ENCODE measurements at regions not wholly inside any gene's neighbourhood (a gene's known extent, or its start where the extent isn't known, plus 50 kb on each side); places are given as distances from the start of the nearest gene placed in this dataset.

DNA sequence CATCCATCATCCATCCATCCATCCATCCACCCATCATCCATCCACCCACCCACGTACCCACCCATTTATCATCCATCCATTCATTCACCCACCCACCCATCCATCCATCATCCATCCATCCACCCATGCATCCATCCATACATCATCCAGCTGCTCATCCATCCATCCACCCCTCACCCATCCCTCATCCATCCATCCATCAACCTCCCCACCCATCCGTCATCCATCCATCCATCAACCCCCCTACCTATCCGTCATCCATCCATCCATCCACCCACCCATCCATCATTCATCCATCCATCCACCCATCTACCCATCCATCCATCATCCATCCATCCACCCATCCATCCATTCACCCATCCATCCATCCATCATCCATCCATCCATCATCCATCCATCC is 306.2 kb upstream of the SFSWAP start:
- TF ChIP-seq, protein P1, sequence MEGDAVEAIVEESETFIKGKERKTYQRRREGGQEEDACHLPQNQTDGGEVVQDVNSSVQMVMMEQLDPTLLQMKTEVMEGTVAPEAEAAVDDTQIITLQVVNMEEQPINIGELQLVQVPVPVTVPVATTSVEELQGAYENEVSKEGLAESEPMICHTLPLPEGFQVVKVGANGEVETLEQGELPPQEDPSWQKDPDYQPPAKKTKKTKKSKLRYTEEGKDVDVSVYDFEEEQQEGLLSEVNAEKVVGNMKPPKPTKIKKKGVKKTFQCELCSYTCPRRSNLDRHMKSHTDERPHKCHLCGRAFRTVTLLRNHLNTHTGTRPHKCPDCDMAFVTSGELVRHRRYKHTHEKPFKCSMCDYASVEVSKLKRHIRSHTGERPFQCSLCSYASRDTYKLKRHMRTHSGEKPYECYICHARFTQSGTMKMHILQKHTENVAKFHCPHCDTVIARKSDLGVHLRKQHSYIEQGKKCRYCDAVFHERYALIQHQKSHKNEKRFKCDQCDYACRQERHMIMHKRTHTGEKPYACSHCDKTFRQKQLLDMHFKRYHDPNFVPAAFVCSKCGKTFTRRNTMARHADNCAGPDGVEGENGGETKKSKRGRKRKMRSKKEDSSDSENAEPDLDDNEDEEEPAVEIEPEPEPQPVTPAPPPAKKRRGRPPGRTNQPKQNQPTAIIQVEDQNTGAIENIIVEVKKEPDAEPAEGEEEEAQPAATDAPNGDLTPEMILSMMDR (IDR thresholded peaks at IDR 0.05) = no peak
- no peak for TF ChIP-seq POLR2A (IDR thresholded peaks at IDR 0.05)
